ENCODE measurements at regions not wholly inside any gene's neighbourhood (a gene's known extent, or its start where the extent isn't known, plus 50 kb on each side); places are given as distances from the start of the nearest gene placed in this dataset.

DNA sequence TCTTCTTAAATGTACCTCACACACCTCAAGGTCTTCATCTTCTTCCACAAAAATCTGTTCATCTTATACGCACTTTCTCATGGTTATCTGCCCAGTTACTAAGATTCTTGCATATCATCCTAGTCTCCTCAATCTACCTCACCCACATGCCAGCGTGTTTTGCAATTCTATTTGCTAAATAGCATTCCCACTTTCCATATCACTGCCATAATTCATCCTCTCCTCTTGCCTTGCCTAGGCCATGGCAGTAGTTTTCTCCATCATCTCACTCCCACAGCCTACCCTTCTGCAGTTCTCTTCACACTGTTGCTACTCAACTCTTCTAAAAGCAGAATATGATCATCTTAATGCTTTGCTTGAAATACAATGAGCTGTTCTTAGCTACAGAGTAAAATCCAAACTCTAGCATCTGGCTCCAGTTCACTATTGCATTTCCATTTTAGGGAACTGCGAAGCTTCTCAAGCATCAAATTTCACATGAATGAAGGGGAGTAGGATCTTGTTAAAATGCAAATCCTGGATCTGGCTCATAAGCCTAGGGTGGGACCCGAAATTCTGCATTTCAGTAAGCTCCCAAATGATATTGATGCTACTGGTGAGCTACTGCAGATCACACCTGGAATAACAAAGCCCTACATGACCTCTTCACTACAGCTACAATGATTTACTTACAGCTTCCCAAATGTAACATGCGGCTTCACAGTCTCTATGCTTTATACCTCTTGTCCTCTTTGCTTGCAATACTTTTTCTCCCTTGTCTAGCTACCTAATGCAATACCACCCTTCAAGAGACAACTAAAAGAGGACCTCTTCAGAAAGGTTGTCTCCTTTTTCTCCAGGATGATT lies 293.9 kb downstream of the SATB2 start:
- intact Hi-C loops (cut with DNase I, micrococcal nuclease) = no loop called here
- ATAC-seq = no peak
- no peak for DNase-seq
- no peak overlapping the region for H3K27ac Mint-ChIP-seq
- POLR2A ChIA-PET = no interaction called here
- no peaks in the 10 kb centered on the region for H3K36me3 Mint-ChIP-seq (ENCODE audit: low read depth)
- no peaks in the 10 kb centered on the region for H3K4me1 Mint-ChIP-seq
- CTCF ChIA-PET = no interaction called here
- no peaks in the 10 kb centered on the region for H3K9me3 Mint-ChIP-seq (ENCODE audit: low read depth)
- no peak overlapping the region for H3K4me3 Mint-ChIP-seq
- no peaks in the 10 kb centered on the region for H3K27me3 Mint-ChIP-seq

DNA sequence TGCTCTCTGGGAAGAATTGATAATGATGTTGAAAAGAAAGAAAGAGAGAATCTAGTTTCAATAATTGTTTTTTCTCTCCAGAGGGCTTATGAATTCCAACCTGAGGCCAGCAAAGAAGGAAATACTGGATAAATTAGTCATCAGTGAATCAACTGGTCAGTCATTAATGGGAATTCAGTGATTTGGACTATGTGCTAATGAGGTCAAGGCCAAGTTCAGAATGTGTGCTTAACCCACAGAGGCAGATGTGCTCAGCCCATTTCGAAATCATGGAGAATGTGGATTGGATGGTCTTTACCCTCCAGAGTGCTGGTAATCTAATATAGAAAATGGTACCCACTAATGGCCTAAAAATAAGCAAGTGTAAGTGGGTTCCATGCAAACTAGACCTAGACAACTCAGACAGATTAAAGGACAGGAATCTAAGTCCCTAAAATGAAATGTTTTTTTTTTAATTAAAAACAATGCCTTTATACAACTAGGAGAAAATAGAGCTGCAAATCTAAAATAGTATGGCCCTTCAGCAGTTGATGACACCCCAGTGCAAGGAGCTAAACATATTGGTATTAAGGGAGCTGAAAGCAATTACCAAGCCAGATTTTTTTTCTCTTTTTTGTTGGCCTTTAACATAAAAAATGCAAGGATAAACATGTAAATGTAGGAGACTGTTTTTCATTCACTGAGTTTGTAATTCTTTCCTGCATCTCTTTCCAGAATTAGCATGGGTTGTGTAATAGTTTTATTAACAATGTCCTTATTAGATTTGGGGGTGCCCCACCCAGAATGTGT lies 296.9 kb downstream of the SATB2 start:
- peaks cover 8% of the 10 kb centered on the region for H3K9me3 Mint-ChIP-seq (ENCODE audit: low read depth)
- ATAC-seq = no peak
- no peaks in the 10 kb centered on the region for H3K36me3 Mint-ChIP-seq (ENCODE audit: low read depth)
- intact Hi-C loops (cut with DNase I, micrococcal nuclease) = no loop called here
- H3K4me1 Mint-ChIP-seq = no peaks in the 10 kb centered on the region
- no peak overlapping the region for H3K4me3 Mint-ChIP-seq
- H3K27ac Mint-ChIP-seq = no peak overlapping the region
- ChIA-PET CTCF (interaction anchor here (0.6 to 0.7 kb wide), 2 partner anchors 232 to 619 kb away, joined by 3 to 4 read pairs; no protein-coding TSS in a partner anchor), POLR2A (no interaction called here)
- no peak for DNase-seq
- no peaks in the 10 kb centered on the region for H3K27me3 Mint-ChIP-seq

- ATAC-seq = no peak
- Mint-ChIP-seq H3K27me3 (no peaks in the 10 kb centered on the region), H3K9me3 (ENCODE audit: low read depth) (peaks cover 9% of the 10 kb centered on the region), H3K4me1 (no peaks in the 10 kb centered on the region), H3K4me3 (no peak overlapping the region), H3K27ac (no peak overlapping the region), H3K36me3 (ENCODE audit: low read depth) (no peaks in the 10 kb centered on the region)
- ChIA-PET CTCF (no interaction called here), POLR2A (no interaction called here)
- no peak for DNase-seq
- intact Hi-C loops (cut with DNase I, micrococcal nuclease) = no loop called here
Observed at GRCh38 chr2:199160081-199160480, 297.7 kb downstream of the SATB2 start.

GRCh38 chr2:199148076-199148845 lies 309.5 kb downstream of the SATB2 start:
- ATAC-seq (no peak), DNase-seq (no peak)
- intact Hi-C loops (cut with DNase I, micrococcal nuclease) = no loop called here
- ChIA-PET CTCF (no interaction called here), POLR2A (no interaction called here)
- Mint-ChIP-seq H3K9me3 (ENCODE audit: low read depth) (peaks cover 3% of the 10 kb centered on the region), H3K27me3 (peaks cover 6% of the 10 kb centered on the region), H3K27ac (no peak overlapping the region), H3K36me3 (ENCODE audit: low read depth) (no peaks in the 10 kb centered on the region), H3K4me3 (no peak overlapping the region), H3K4me1 (no peaks in the 10 kb centered on the region)

- DNase-seq (no peak), ATAC-seq (no peak)
- intact Hi-C loops (cut with DNase I, micrococcal nuclease) = no loop called here
- no peak overlapping the region for H3K4me3 Mint-ChIP-seq
- ChIA-PET CTCF (interaction anchor here (0.6 kb wide), 1 partner anchor 263 kb away, joined by 3 read pairs; no protein-coding TSS in a partner anchor), POLR2A (no interaction called here)
- peaks cover 6% of the 10 kb centered on the region for H3K27me3 Mint-ChIP-seq
- H3K4me1 Mint-ChIP-seq = no peaks in the 10 kb centered on the region
- H3K36me3 Mint-ChIP-seq (ENCODE audit: low read depth) = no peaks in the 10 kb centered on the region
- no peak overlapping the region for H3K27ac Mint-ChIP-seq
- H3K9me3 Mint-ChIP-seq (ENCODE audit: low read depth) = peaks cover 3% of the 10 kb centered on the region
Observed at GRCh38 chr2:199147216-199147615, 310.5 kb downstream of the SATB2 start.

GRCh38 chr2:199144546-199144945 lies 313.2 kb downstream of the SATB2 start:
- Mint-ChIP-seq H3K36me3 (ENCODE audit: low read depth) (no peaks in the 10 kb centered on the region), H3K4me3 (no peak overlapping the region)
- intact Hi-C loops (cut with DNase I, micrococcal nuclease) = no loop called here

GRCh38 chr2:199144036-199144435 lies 313.7 kb downstream of the SATB2 start:
- intact Hi-C loops (cut with DNase I, micrococcal nuclease) = no loop called here
- ChIA-PET POLR2A (no interaction called here), CTCF (interaction anchor here (0.7 kb wide), 1 partner anchor 26 kb away, joined by 3 read pairs; no protein-coding TSS in a partner anchor)
- H3K27me3 Mint-ChIP-seq = peaks cover 6% of the 10 kb centered on the region
- no peaks in the 10 kb centered on the region for H3K36me3 Mint-ChIP-seq (ENCODE audit: low read depth)
- peaks cover 3% of the 10 kb centered on the region for H3K9me3 Mint-ChIP-seq (ENCODE audit: low read depth)
- no peak for DNase-seq
- H3K27ac Mint-ChIP-seq = no peak overlapping the region
- H3K4me1 Mint-ChIP-seq = no peaks in the 10 kb centered on the region
- no peak overlapping the region for H3K4me3 Mint-ChIP-seq
- no peak for ATAC-seq

More at GRCh38 chr2:199144546-199144945, 313.2 kb downstream of the SATB2 start:
- H3K27ac Mint-ChIP-seq = no peak overlapping the region
- ChIA-PET CTCF (no interaction called here), POLR2A (no interaction called here)
- peaks cover 6% of the 10 kb centered on the region for H3K27me3 Mint-ChIP-seq
- ATAC-seq (no peak), DNase-seq (no peak)
- no peaks in the 10 kb centered on the region for H3K4me1 Mint-ChIP-seq
- peaks cover 3% of the 10 kb centered on the region for H3K9me3 Mint-ChIP-seq (ENCODE audit: low read depth)

DNA sequence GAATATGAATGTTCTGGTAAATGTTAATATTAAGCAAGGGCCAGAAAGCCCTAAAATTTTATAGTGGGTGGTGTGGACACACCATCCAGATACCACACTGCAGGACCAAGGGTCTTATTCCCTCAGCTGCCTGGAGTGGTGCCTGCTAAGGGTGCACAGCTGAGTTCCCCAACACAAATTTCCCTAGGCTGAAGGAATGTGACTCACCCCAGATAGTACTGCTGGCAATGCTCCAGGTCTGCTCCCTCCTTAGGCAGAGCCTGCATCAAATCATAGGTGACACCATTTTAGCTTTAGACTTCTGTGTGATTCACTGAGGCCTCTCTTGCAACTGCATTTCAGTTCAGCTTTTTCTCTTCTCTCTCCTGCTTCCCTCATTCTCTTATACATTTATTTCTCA lies 321.1 kb downstream of the SATB2 start:
- ATAC-seq = no peak
- Mint-ChIP-seq H3K9me3 (ENCODE audit: low read depth) (no peaks in the 10 kb centered on the region), H3K27me3 (no peaks in the 10 kb centered on the region), H3K36me3 (ENCODE audit: low read depth) (no peaks in the 10 kb centered on the region), H3K27ac (no peak overlapping the region), H3K4me3 (no peak overlapping the region), H3K4me1 (no peaks in the 10 kb centered on the region)
- intact Hi-C loops (cut with DNase I, micrococcal nuclease) = no loop called here
- ChIA-PET POLR2A (no interaction called here), CTCF (no interaction called here)
- no peak for DNase-seq

GRCh38 chr2:199136242-199136641 lies 321.5 kb downstream of the SATB2 start:
- Mint-ChIP-seq H3K27ac (no peak overlapping the region), H3K9me3 (ENCODE audit: low read depth) (no peaks in the 10 kb centered on the region), H3K36me3 (ENCODE audit: low read depth) (no peaks in the 10 kb centered on the region), H3K27me3 (no peaks in the 10 kb centered on the region), H3K4me3 (no peak overlapping the region), H3K4me1 (no peaks in the 10 kb centered on the region)
- ATAC-seq (no peak), DNase-seq (no peak)
- intact Hi-C loops (cut with DNase I, micrococcal nuclease) = no loop called here
- CTCF ChIA-PET = no interaction called here
- POLR2A ChIA-PET = no interaction called here

- H3K36me3 Mint-ChIP-seq (ENCODE audit: low read depth) = no peaks in the 10 kb centered on the region
- no peak overlapping the region for H3K4me3 Mint-ChIP-seq
- no peaks in the 10 kb centered on the region for H3K9me3 Mint-ChIP-seq (ENCODE audit: low read depth)
- intact Hi-C loops (cut with DNase I, micrococcal nuclease) = no loop called here
- ChIA-PET POLR2A (no interaction called here), CTCF (no interaction called here)
- DNase-seq = no peak
- ATAC-seq = no peak
- no peak overlapping the region for H3K27ac Mint-ChIP-seq
- H3K4me1 Mint-ChIP-seq = no peaks in the 10 kb centered on the region
- H3K27me3 Mint-ChIP-seq = no peaks in the 10 kb centered on the region
Observed at GRCh38 chr2:199131876-199132275, 325.9 kb downstream of the SATB2 start.

- intact Hi-C loops (cut with DNase I, micrococcal nuclease) = no loop called here
- ATAC-seq = no peak
- CTCF ChIA-PET = no interaction called here
- no peak overlapping the region for H3K27ac Mint-ChIP-seq
- H3K27me3 Mint-ChIP-seq = no peaks in the 10 kb centered on the region
- H3K9me3 Mint-ChIP-seq (ENCODE audit: low read depth) = no peaks in the 10 kb centered on the region
- no peaks in the 10 kb centered on the region for H3K4me1 Mint-ChIP-seq
- POLR2A ChIA-PET = no interaction called here
- no peak overlapping the region for H3K4me3 Mint-ChIP-seq
- DNase-seq = no peak
- no peaks in the 10 kb centered on the region for H3K36me3 Mint-ChIP-seq (ENCODE audit: low read depth)
Observed at GRCh38 chr2:199131136-199131655, 326.5 kb downstream of the SATB2 start.

Data from activated CD4-positive, alpha-beta T cell treated with anti-CD3 and anti-CD28 coated beads for 36 hours (primary cell).